ENCODE measurements at regions not wholly inside any gene's neighbourhood (a gene's known extent, or its start where the extent isn't known, plus 50 kb on each side); places are given as distances from the start of the nearest gene placed in this dataset.

GRCh38 chr7:54331311-54331710 is 210.9 kb upstream of the VSTM2A start:
- CTCF ChIA-PET = no interaction called here
- no peak for ATAC-seq
- Histone ChIP-seq H4K20me1 (ENCODE audit: control insufficient read depth, insufficient read depth) (no peaks in the 10 kb centered on the region), H3K27ac (ENCODE audit: control insufficient read depth, insufficient read depth) (no peak overlapping the region), H3K4me2 (ENCODE audit: control insufficient read depth, insufficient read depth) (no peak overlapping the region), H2AFZ (ENCODE audit: control insufficient read depth, low read depth, low read length) (no peak overlapping the region), H3K4me1 (ENCODE audit: control insufficient read depth, insufficient read depth, low read length) (no peaks in the 10 kb centered on the region), H3K79me2 (ENCODE audit: control insufficient read depth, insufficient read depth, low read length) (no peaks in the 10 kb centered on the region), H3K9me3 (replicated peaks; ENCODE audit: control insufficient read depth, insufficient read depth, low read length) (no peaks in the 10 kb centered on the region), H3K9ac (ENCODE audit: control insufficient read depth, insufficient read depth, low read length) (no peak overlapping the region), H3K36me3 (ENCODE audit: control insufficient read depth in 2 of 2, insufficient read depth in 2 of 2, low read length in 1 of 2) (no peaks in the 10 kb centered on the region), H3K4me3 (no peak overlapping the region), H3K27me3 (replicated peaks in 1 of 2; ENCODE audit: control insufficient read depth in 2 of 2, insufficient read depth in 2 of 2, low read length in 1 of 2) (no peaks in the 10 kb centered on the region)
- BruUV-seq (replicated peaks) = no TSS peak
- WGBS (ENCODE audit: insufficient coverage, insufficient replicate concordance, low lambda C conversion rate, missing lambda C conversion rate) = 0% methylated on average over 1 of the region's 1 CpG
- RAD21 ChIA-PET (ENCODE audit: unreplicated experiment) = no interaction called here
- DNase-seq (ENCODE audit: low read depth, low spot score) = no peak
- POLR2A ChIA-PET = no interaction called here
- SMC1A ChIA-PET (ENCODE audit: uncharacterized antibody, unreplicated experiment) = interaction anchor here (0.6 to 0.9 kb wide), 2 partner anchors 9 to 10 kb away, joined by 3 read pairs; no protein-coding TSS in a partner anchor
- intact Hi-C loops (cut with micrococcal nuclease; ENCODE audit: unreplicated experiment) = no loop called here
- no peak for TF ChIP-seq ZBTB4 (CRISPR knock-in tag; IDR thresholded peaks at IDR 0.05)
- TF ChIP-seq BRCA1 (IDR thresholded peaks at IDR 0.05; ENCODE audit: low read depth, low read length) = no peak
- TF ChIP-seq RUNX3 (IDR thresholded peaks at IDR 0.05; ENCODE audit: low read length) = no peak
- TF ChIP-seq SPI1 (IDR thresholded peaks at IDR 0.05; ENCODE audit: borderline replicate concordance, insufficient read depth, low read depth, low read length) = no peak
- in situ Hi-C loops (cut with MboI) = loop anchor here (10.0 kb wide), 1 partner anchor 87 kb away; no protein-coding TSS in a partner anchor
- FAIRE-seq = no peak

- Histone ChIP-seq H3K79me2 (ENCODE audit: control insufficient read depth, insufficient read depth, low read length) (no peaks in the 10 kb centered on the region), H3K4me3 (no peak overlapping the region), H3K27ac (ENCODE audit: control insufficient read depth, insufficient read depth) (no peak overlapping the region), H3K4me2 (ENCODE audit: control insufficient read depth, insufficient read depth) (no peak overlapping the region), H2AFZ (ENCODE audit: control insufficient read depth, low read depth, low read length) (no peak overlapping the region), H3K27me3 (replicated peaks in 1 of 2; ENCODE audit: control insufficient read depth in 2 of 2, insufficient read depth in 2 of 2, low read length in 1 of 2) (no peaks in the 10 kb centered on the region), H3K9me3 (replicated peaks; ENCODE audit: control insufficient read depth, insufficient read depth, low read length) (no peaks in the 10 kb centered on the region), H3K4me1 (ENCODE audit: control insufficient read depth, insufficient read depth, low read length) (no peaks in the 10 kb centered on the region), H3K9ac (ENCODE audit: control insufficient read depth, insufficient read depth, low read length) (no peak overlapping the region), H4K20me1 (ENCODE audit: control insufficient read depth, insufficient read depth) (no peaks in the 10 kb centered on the region), H3K36me3 (ENCODE audit: control insufficient read depth in 2 of 2, insufficient read depth in 2 of 2, low read length in 1 of 2) (no peaks in the 10 kb centered on the region)
- ATAC-seq (no peak), DNase-seq (ENCODE audit: low read depth, low spot score) (no peak), FAIRE-seq (no peak)
- POLR2A ChIA-PET = no interaction called here
- in situ Hi-C loops (cut with MboI) (loop anchor here (10.0 kb wide), 1 partner anchor 88 kb away; no protein-coding TSS in a partner anchor), intact Hi-C loops (cut with micrococcal nuclease; ENCODE audit: unreplicated experiment) (no loop called here)
- CTCF ChIA-PET = interaction anchor here (1.1 kb wide), 1 partner anchor 56 kb away, joined by 3 read pairs; no protein-coding TSS in a partner anchor
- RAD21 ChIA-PET (ENCODE audit: unreplicated experiment) = interaction anchor here (1.8 kb wide), 1 partner anchor 62 kb away, joined by 4 read pairs; no protein-coding TSS in a partner anchor
- no peak for TF ChIP-seq HSF1 (IDR thresholded peaks at IDR 0.05; ENCODE audit: low read depth, low read length)
- no peak for TF ChIP-seq SREBF1 (IDR thresholded peaks at IDR 0.05; ENCODE audit: low read length)
- TF ChIP-seq KDM1A (IDR thresholded peaks at IDR 0.05; ENCODE audit: borderline replicate concordance) = no peak
- BruUV-seq (replicated peaks) = no TSS peak
- SMC1A ChIA-PET (ENCODE audit: uncharacterized antibody, unreplicated experiment) = interaction anchor here (1.3 kb wide), 1 partner anchor 81 kb away, joined by 3 read pairs; no protein-coding TSS in a partner anchor
- WGBS (ENCODE audit: insufficient coverage, insufficient replicate concordance, low lambda C conversion rate, missing lambda C conversion rate) = 51% methylated on average over 2 of the region's 2 CpGs
Observed at GRCh38 chr7:54332301-54332700, 209.9 kb upstream of the VSTM2A start.

Data from GM12878 (cell line).